ENCODE measurements at regions not wholly inside any gene's neighbourhood (a gene's known extent, or its start where the extent isn't known, plus 50 kb on each side); places are given as distances from the start of the nearest gene placed in this dataset.

DNA sequence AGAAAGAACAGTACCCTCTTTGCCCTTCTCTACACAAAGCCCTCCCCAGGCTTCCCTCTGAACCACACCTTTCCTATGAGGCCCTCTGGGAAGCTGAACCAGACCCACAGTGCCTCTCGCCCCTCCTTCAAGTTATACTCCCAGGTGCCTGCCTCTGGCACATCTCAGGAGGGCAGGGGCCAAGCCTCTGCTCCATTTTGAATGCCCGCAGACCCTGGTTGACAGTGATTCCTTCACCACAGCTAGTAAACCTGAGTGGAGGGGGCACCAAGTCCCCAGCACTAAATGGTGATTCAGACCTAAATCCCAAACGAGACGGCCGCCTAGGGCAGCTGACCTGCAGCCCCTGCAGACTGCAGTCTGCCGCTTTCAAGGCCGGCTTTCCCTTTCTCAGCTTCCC lies 230.5 kb upstream of the ZNF32 start:
- Mint-ChIP-seq H3K9me3 (no peaks in the 10 kb centered on the region), H3K4me3 (no peak overlapping the region), H3K4me1 (ENCODE audit: low read depth) (no peaks in the 10 kb centered on the region), H3K27me3 (no peaks in the 10 kb centered on the region), H3K27ac (no peak overlapping the region), H3K36me3 (ENCODE audit: low read depth) (no peaks in the 10 kb centered on the region)
- DNase-seq: no peak

DNA sequence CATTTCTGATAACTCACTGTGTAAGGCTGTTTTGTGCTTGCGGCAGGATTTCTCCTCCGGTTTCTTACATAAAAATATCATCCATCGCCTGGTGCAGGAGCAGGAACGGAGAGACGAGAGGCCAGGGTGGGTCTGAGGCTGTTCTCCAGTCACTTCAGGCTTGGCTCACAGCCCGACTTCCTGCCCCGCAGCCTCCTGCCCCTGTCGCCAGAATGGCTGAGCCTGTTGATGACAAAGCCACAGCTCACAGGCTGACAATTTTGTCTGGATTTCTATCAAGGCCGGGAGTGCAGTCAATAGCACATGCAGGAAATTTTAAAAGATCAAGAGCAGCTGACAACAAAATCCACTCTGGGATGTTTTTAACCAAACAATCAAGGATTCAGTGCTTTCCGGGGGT lies 229.7 kb upstream of the ZNF32 start:
- H3K9me3 Mint-ChIP-seq: no peaks in the 10 kb centered on the region
- H3K4me1 Mint-ChIP-seq (ENCODE audit: low read depth): no peaks in the 10 kb centered on the region
- H3K27me3 Mint-ChIP-seq: no peaks in the 10 kb centered on the region
- DNase-seq: no peak
- H3K4me3 Mint-ChIP-seq: no peak overlapping the region
- H3K36me3 Mint-ChIP-seq (ENCODE audit: low read depth): no peaks in the 10 kb centered on the region
- H3K27ac Mint-ChIP-seq: no peak overlapping the region

DNA sequence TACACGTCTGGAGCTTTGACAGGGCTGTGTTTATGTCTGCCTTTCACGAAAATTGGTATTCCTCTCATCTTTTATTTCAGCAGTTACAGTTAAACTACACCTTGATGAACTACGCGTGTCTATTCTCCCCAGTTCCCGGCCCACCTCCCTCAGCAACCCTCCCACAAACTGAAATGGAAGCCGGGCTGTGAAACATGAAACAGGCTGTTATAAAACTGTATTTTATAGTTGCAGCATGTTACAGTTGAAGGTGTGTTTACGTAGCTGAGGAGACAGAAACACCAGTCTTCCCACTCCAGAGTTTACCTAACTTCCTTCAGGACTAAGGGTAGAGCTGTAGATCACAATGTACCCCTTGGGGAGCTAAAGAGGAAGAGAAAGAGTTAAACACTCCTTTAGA lies 228.3 kb upstream of the ZNF32 start:
- Mint-ChIP-seq H3K4me3 (no peak overlapping the region), H3K9me3 (no peaks in the 10 kb centered on the region), H3K4me1 (ENCODE audit: low read depth) (no peaks in the 10 kb centered on the region), H3K36me3 (ENCODE audit: low read depth) (no peaks in the 10 kb centered on the region), H3K27ac (no peak overlapping the region), H3K27me3 (no peaks in the 10 kb centered on the region)
- DNase-seq: no peak

DNA sequence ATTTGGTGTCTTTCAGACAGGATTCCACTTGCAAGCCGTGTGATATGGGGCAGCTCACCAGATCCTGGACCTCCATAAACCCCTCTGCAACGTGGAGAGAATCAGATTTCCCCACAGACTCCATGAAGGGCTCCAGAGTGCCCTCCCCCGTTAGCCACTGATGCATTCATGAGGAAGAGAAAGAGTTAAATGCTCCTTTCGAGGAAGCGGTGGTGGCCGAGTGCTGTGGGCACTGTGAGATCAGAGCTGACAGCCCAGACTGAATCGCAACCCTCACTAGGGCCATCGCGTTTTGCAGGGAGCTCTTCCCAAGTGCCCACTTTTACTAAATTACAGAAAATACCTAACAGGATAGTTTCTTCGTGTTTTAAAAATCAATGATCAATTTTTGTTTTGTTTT lies 226.3 kb upstream of the ZNF32 start:
- Mint-ChIP-seq H3K4me1 (ENCODE audit: low read depth) (no peaks in the 10 kb centered on the region), H3K36me3 (ENCODE audit: low read depth) (no peaks in the 10 kb centered on the region), H3K27me3 (no peaks in the 10 kb centered on the region), H3K27ac (no peak overlapping the region), H3K4me3 (no peak overlapping the region), H3K9me3 (no peaks in the 10 kb centered on the region)
- no peak for DNase-seq

DNA sequence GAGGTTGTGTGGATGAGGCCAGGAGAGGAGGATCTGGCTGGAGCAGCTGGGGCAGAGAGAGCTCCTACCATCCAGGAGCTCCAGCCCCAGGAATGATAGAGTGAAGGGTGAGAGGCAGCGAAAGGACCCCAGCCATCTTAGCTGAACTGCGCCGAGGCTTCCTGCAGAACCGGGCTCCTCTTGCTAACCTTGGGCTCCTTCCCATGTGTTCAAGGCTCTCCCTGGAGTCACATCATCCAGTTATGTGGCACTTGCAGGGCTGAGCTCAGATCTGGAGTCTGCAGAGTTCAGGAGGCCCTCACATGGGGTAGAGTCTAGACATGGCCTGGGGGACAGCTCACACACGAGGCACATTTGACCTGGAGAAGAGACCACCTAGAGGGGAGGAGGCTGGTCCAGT lies 225.0 kb upstream of the ZNF32 start:
- Mint-ChIP-seq H3K27ac (no peak overlapping the region), H3K9me3 (no peaks in the 10 kb centered on the region), H3K36me3 (ENCODE audit: low read depth) (no peaks in the 10 kb centered on the region), H3K4me1 (ENCODE audit: low read depth) (no peaks in the 10 kb centered on the region), H3K27me3 (no peaks in the 10 kb centered on the region), H3K4me3 (no peak overlapping the region)
- DNase-seq: no peak

DNA sequence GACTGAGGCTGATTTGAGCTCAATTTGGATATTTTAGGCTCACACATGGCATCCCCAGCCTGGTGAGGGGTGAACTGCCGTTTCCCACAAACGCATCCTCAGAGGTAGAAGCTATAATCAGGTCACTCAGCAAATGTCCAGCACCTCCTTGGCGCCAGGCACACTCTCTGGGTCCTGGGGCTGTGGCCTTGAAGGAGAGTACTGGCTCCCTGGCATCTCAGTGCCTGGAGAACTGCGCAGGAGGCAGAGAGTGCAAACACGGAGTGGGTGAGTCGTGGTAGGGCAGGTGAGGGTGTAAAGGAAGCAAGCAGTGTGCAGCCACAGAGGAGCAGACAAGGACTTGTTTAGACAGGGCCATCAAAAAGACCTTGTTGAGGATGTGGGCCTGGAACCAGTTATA lies 224.0 kb upstream of the ZNF32 start:
- no peaks in the 10 kb centered on the region for H3K4me1 Mint-ChIP-seq (ENCODE audit: low read depth)
- no peak overlapping the region for H3K27ac Mint-ChIP-seq
- H3K9me3 Mint-ChIP-seq: no peaks in the 10 kb centered on the region
- DNase-seq: no peak
- no peak overlapping the region for H3K4me3 Mint-ChIP-seq
- H3K27me3 Mint-ChIP-seq: no peaks in the 10 kb centered on the region
- H3K36me3 Mint-ChIP-seq (ENCODE audit: low read depth): no peaks in the 10 kb centered on the region

DNA sequence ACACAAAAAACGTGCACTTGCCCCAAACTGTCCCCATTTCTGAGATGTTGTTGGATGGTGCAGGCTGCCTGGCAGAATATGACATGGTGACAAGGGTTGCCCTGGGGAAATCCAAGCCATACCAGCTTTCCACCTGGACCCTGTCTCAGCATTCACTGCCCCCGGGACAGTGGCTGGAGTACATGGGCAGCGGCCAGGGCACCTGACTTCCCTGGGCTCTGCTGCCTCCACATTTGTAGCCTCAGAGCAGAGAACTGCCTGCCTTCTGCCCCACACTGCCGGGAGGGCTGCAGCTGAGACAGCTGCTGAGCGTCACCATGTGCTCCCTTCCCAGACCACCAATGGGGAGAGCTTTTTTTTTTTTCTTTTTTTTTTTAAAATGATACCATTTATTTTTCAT lies 222.9 kb upstream of the ZNF32 start:
- Mint-ChIP-seq H3K4me3 (no peak overlapping the region), H3K4me1 (ENCODE audit: low read depth) (no peaks in the 10 kb centered on the region), H3K36me3 (ENCODE audit: low read depth) (no peaks in the 10 kb centered on the region), H3K27ac (no peak overlapping the region), H3K27me3 (no peaks in the 10 kb centered on the region), H3K9me3 (no peaks in the 10 kb centered on the region)
- DNase-seq: no peak

DNA sequence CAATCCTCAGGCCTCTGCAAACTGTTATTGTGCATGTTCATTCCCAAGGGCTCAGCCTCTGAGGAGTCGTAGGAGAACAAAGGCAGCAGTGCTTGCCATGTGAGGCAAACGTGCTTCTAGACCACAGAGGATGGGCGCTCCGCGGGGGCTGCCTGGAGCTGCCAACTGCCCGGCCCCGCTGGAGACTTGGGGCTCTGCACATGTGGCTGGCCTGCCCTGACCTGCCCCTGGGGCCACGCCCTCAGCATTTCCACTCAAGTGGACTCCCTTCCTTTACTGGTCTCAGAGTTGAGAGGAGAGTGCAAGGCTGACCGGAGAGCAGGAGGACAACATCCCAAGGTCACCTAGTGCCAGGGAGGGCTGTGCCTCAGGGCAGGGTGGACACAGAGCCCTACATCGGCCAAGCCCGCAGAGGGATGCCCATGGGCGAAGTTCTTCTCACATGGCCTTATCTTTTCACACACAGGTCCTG lies 222.3 kb upstream of the ZNF32 start:
- Mint-ChIP-seq H3K4me3 (no peak overlapping the region), H3K27ac (no peak overlapping the region), H3K36me3 (ENCODE audit: low read depth) (no peaks in the 10 kb centered on the region), H3K27me3 (no peaks in the 10 kb centered on the region), H3K9me3 (no peaks in the 10 kb centered on the region), H3K4me1 (ENCODE audit: low read depth) (no peaks in the 10 kb centered on the region)
- no peak for DNase-seq

DNA sequence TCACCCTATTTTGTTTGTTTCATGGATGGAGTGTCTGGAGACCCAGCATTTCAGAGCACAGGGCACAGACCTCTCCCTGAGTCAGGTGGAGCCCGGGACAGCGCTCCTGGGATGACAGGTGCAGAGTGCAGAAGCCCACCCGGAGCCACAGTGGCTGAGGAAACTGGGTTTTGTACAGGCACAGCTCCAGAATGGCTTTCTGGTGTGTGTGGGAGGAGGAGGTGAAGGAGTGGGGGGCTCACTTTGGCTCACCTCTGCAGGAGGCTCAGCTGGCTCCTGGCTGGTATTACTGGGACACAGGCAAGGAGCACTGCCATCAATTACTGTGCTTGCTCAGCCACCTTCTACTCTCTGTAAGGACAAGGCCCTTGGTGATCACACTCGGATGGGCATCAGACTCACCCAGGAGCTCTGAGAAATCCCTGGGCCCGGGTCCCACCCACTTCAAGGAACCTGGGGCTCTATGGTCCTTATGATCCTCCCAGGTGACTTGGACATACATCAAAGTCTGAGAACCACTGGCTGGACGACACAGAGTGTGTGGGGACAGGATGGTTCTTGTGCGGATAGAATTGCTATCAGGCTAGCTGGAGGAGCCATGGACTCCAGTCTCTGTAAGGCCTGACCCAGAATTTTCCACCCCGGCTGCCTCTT lies 221.1 kb upstream of the ZNF32 start:
- Mint-ChIP-seq H3K4me1 (ENCODE audit: low read depth) (no peaks in the 10 kb centered on the region), H3K4me3 (no peak overlapping the region), H3K27ac (no peak overlapping the region), H3K36me3 (ENCODE audit: low read depth) (no peaks in the 10 kb centered on the region), H3K9me3 (no peaks in the 10 kb centered on the region), H3K27me3 (no peaks in the 10 kb centered on the region)
- no peak for DNase-seq

DNA sequence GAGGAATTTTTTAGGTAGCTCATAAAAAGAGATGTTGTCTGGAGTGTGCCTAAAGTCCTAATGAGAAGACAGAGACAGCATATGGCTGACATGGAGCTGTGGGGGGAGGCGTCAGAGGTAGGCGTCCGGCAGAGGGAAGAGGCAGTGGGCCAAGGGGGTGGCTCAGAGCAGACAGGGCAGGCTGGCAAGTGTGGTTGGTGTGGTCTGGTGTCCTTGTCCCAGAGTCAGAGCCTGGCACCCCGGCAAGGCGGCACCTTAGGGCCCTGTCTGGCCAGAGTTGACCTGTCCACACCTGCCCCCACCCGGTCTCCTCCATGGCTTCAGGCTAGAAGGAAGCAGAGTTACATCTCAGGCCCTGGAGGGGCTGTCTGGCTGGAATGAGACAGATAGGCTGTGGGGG lies 220.3 kb upstream of the ZNF32 start:
- no peak for DNase-seq
- Mint-ChIP-seq H3K9me3 (no peaks in the 10 kb centered on the region), H3K27me3 (no peaks in the 10 kb centered on the region), H3K4me1 (ENCODE audit: low read depth) (no peaks in the 10 kb centered on the region), H3K27ac (no peak overlapping the region), H3K36me3 (ENCODE audit: low read depth) (no peaks in the 10 kb centered on the region), H3K4me3 (no peak overlapping the region)

DNA sequence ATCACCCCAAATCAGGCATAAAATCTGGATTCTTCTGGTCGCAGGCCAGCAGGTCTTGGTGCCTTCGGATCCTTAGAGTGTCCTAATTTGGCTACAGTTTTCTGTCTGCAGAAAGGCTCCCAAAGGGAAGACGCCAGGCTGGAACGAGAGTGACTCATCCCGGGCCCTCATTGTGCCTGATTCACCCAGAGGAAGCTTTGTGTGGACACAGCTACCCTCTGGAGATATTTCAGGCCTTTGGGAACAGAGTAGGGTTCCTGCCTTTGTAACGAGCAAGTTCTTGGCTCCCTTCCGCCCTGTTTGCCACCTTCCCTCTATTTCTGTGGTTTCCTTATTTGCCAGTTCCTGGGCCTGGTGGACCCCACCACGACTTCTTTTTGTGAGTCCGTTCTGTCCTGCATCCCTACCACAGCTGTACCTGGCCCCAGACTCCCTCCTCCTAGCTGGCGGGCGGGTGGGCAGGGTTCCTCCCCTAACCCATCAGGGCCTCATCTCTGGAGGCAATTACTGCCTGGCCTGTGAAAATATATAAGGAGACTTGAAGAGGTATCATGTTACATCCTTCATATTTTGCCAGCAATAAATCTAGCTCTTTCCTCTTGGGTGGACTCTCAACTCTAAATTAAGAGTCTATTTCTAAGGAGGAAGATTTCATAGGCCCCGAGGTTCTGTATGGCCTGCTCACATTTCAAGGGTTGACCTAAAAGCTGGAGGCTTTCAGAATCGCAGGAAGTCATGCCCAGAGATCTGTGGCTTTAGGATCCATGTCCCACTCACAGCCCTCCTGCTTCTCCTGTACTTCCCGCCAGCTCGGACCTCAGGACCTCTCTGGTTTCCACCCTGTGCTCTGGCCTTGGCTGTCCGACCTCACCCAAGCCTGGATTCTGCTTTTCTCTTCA lies 219.2 kb upstream of the ZNF32 start:
- Mint-ChIP-seq H3K9me3 (no peaks in the 10 kb centered on the region), H3K27me3 (no peaks in the 10 kb centered on the region)
- no peak for DNase-seq

DNA sequence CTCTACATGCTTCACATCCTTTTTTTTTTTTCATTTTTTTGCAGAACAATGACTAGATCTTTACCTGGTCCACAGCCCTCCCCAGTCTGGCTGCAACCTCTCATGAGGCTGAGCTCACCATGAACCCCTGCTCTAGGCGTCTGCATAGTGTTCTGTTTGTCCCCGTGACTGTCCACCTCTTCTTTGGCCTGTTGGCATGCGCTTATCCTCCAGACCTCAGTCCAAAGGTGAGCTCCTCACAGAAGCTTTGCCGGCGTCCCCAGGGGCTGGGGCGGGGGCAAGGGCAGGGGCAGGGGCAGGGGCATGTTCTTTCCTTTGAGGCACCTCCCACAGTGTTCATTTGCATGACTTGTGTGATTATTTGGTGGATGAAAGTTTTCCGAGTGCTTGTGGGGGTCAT lies 218.4 kb upstream of the ZNF32 start:
- H3K4me3 Mint-ChIP-seq: no peak overlapping the region
- no peaks in the 10 kb centered on the region for H3K36me3 Mint-ChIP-seq (ENCODE audit: low read depth)
- H3K27ac Mint-ChIP-seq: no peak overlapping the region
- no peaks in the 10 kb centered on the region for H3K9me3 Mint-ChIP-seq
- peaks cover 3% of the 10 kb centered on the region for H3K4me1 Mint-ChIP-seq (ENCODE audit: low read depth)
- H3K27me3 Mint-ChIP-seq: no peaks in the 10 kb centered on the region
- DNase-seq: no peak

More for the DNA sequence above, 219.2 kb upstream of the ZNF32 start:
- no peaks in the 10 kb centered on the region for H3K36me3 Mint-ChIP-seq (ENCODE audit: low read depth)
- H3K4me1 Mint-ChIP-seq (ENCODE audit: low read depth): no peaks in the 10 kb centered on the region
- H3K4me3 Mint-ChIP-seq: no peak overlapping the region
- no peak overlapping the region for H3K27ac Mint-ChIP-seq

DNA sequence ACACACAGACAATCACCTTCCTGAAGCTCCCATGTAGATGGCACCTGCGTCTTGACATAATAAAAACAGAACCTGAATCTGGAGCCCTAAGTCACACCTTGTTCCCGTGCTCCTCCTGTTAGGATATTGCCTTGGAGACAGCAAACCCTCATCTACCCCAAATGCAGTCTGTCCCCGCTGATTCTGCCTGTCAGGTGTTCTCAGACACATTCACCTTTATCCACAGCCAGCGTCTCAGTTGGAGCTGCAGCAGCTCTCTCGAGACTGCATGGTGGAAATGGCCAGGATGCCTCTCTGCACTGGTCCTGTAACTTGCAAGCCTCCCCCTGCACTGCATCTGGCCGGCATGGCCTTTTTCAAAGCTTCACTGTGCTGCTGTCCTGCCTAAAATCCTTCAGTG lies 218.0 kb upstream of the ZNF32 start:
- DNase-seq: no peak
- no peak overlapping the region for H3K4me3 Mint-ChIP-seq
- no peak overlapping the region for H3K27ac Mint-ChIP-seq
- no peaks in the 10 kb centered on the region for H3K36me3 Mint-ChIP-seq (ENCODE audit: low read depth)
- H3K9me3 Mint-ChIP-seq: no peaks in the 10 kb centered on the region
- peaks cover 6% of the 10 kb centered on the region for H3K4me1 Mint-ChIP-seq (ENCODE audit: low read depth)
- no peaks in the 10 kb centered on the region for H3K27me3 Mint-ChIP-seq

DNA sequence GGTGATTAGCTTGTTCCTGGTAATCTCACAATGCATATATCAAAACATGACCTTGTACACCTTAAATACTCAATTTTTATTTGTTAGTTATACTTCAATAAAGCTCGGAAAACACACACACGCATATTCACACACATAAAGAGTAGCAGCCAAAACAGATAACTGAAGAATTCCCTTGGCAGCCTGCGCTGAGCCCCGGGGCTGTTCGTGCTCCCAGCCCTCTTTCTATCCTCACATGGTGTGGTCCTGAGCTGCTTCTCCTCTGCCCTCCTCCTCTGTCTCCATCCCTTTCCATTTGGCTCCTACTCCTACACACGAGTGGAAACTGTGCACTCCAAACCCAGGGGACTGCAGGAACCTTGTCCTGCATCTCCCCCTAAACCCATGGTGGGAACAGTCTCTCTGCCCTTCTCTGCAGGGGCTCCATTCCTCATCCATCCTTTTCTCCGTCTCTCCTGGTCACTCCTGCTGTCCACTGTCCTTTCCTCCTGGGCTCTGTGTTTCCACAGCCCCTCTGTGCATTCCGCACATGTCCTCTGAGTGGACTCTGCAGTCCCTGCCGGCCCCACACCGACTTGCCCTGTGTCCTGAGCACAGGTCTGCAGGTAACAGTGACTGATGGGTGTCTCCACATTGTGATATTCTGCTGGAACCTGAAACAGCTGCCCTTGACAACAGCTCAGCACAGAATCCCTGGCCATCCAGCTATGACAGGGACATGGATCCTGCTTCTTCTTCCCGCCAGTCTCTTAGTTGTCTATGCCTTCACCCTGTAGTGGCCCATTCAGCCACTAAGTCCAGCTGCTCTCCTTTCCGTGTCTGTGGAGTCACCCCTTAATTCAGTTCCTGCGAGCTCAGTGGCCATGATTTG lies 216.8 kb upstream of the ZNF32 start:
- Mint-ChIP-seq H3K27me3 (no peaks in the 10 kb centered on the region), H3K27ac (no peak overlapping the region), H3K4me1 (ENCODE audit: low read depth) (peaks cover 6% of the 10 kb centered on the region), H3K9me3 (no peaks in the 10 kb centered on the region), H3K36me3 (ENCODE audit: low read depth) (no peaks in the 10 kb centered on the region), H3K4me3 (no peak overlapping the region)
- DNase-seq: no peak

DNA sequence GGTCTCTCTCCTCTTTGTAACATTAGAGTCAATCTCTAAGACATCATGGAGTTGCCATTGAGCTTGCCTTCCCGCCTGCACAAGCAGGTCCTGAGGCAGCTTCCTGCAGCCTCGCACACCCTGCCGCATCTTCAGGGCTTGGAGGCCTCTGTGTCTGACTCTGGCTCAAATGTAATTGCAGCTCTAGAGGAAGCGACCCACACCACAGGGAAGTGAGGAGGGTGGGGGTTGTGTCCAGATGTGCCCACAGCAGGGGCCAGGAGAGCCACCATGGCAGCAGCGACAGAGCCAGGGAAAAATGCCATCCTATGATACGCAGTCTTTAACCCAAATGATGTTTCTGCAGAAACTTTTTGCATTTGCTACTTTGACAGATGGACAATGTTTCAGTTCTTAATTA lies 216.0 kb upstream of the ZNF32 start:
- H3K4me1 Mint-ChIP-seq (ENCODE audit: low read depth): peaks cover 6% of the 10 kb centered on the region
- H3K27me3 Mint-ChIP-seq: no peaks in the 10 kb centered on the region
- no peaks in the 10 kb centered on the region for H3K9me3 Mint-ChIP-seq
- no peak overlapping the region for H3K27ac Mint-ChIP-seq
- H3K36me3 Mint-ChIP-seq (ENCODE audit: low read depth): no peaks in the 10 kb centered on the region
- H3K4me3 Mint-ChIP-seq: no peak overlapping the region
- no peak for DNase-seq
